ENCODE measurements at regions not wholly inside any gene's neighbourhood (a gene's known extent, or its start where the extent isn't known, plus 50 kb on each side); places are given as distances from the start of the nearest gene placed in this dataset.
"Not testable (repeated sequence)": the region's sequence is repeated elsewhere in the genome, so short reads cannot be mapped to it uniquely, and the experiment has no call there.

DNA sequence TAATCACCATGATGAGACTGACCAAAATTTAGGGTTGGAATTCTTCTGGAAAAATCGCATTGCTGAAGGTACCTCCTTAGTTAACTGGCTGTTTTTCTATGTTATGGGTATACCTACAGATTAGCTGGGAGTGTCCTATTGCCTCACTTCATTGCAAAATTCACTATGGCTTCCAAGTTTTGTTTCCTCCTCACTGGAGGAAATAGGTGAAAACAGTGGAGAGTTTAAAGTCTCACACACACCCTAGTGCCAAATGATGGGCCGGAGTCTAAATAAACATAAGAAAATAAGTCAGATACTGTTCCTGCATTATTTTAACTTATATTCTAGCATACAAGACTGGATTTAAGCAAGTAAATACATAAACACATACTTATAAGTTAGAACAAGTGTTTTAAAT is 98.2 kb downstream of the AHR start:
- DNase-seq, result no peak

DNA sequence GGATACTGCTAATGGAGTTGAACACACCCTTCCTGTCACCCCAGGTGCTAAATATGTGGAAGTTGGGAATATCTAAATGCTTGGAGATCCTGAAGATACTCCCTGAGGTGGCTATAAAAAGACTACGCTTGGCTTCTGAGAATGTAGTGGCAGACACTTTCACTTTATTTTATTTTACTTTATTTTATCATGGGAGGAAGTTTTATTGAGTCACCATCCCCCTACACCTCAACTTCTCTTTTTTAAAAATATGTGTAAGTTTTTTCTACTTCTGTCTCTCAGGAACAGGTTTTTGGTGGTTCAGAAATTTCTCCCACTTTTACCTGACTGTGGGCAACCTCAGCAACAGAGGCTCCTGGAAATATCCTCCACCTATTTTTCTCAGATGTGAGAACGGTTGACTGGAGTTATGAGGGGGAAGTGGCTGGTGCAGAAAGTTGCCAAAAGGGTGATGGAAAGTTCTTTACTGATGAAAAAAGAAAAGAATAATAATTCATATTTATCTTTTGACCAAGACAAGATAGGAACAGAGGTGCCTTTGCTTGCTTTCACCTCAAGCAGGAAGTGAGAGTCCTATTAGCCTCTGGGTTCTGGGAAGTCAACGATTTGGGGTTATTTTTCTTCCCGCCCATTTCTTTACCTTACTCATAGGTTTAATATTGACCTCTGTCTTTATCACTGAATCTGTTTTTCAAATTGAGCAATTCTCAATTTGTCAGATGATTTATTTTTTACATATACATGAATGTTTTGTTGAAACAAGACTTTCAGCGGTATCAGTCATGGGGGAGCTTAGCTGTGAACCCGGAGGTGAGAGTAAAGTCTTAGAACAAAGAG is 103.6 kb downstream of the AHR start:
- no peak for DNase-seq

DNA sequence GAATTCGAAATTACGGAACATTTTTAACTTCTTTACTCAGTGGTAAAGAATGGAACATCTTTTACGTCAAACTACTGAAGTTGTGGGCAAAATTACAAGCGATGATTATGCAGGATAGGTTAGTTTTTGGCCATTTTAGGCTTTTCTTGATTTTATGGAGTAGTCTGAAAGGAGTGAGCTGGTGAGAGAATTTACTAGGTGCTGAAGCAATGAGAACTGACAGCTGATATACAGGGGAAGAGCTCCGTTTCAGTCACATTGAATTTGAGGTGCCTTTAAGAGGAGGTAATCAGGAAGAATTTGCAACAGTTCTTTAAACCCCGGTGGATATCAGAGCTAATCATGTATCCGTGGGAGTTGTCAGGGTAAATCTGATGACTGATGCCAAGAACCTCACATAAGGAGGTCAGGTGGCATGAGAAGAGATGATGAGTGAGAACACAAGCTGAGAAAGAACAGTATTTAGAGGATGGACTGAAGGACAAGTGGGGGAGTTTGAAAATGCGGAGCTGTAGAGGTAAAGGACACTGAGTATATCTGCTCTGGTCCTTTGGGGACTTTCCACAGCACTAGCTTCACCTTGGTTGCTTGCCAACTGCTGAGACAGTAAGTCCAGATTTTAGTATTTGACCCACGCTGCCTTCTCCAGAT is 104.3 kb downstream of the AHR start:
- no peak for DNase-seq

DNA sequence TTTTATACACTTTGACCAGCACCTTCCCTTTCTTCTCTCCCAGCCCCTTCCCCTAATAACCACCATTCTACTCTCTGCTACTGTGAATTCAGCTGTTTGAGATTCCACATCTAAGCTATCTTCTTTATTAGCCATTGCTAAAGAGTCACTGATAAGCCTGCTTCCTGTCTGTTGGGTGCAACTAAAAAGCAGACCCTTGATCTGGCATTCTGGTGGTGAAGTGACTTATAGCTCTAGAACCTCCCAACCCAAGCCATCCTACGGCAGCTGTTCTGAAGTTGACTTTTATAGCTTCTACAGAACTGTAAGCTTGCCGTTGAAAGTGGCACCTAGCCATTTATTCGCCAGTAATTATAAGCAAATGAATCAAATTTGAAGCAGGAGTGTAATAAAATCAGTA is 105.6 kb downstream of the AHR start:
- DNase-seq, result no peak

DNA sequence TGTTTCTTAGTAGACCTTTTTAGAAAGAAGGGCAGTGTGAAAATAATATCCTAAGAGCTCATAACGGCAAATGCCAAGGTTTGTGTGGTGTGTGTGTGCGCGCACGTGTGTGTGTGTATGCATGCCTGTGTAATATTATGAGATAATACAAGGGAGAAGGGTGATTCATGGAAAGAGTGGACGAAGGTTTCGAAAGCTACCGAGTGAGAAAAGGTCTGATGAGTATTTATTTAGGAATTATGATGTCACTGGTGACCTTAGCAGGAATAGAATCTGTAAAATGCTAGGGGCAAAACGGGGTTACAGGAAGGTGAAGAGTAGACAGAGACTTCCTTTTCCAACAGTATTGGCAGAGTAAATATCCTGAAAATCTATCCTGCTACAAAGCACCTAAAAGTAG is 107.3 kb downstream of the AHR start:
- DNase-seq, result no peak

DNA sequence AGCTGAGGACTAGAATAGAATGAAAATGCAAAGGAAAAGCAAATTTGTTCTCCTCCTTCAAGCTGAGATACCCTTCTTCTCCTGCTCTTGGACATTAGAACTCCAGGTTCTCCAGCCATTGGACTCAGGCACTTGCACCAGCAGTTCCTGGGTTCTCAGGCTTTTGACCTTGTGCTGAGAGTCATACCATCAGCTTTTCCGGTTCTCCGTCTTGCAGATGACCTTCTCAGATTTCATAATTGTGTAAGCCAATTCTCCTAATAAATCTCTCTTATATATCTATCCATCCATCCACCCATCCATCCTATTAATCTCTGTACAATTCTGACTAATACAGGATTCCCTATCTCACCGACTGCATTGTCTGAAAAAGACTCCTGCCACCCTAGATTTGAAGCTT is 108.3 kb downstream of the AHR start:
- DNase-seq, result no peak

DNA sequence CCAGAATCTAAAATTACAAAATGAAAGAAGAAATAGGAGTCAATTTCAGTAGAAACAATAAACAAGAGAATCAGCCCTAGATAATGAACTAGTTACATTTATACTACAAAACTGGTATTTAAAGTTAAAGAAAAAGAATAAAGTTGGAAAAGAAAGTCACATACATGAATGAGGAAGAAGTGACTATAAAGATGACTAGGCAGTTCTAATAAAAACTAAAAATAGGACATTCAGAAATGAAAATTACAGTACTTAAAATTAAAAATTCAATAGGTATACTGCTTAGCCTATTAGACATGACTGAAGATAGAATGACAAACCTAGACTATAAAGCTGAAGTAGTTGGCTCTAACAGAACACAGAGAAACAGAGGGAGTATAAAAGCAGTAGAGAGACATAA is 108.8 kb downstream of the AHR start:
- DNase-seq, result no peak

DNA sequence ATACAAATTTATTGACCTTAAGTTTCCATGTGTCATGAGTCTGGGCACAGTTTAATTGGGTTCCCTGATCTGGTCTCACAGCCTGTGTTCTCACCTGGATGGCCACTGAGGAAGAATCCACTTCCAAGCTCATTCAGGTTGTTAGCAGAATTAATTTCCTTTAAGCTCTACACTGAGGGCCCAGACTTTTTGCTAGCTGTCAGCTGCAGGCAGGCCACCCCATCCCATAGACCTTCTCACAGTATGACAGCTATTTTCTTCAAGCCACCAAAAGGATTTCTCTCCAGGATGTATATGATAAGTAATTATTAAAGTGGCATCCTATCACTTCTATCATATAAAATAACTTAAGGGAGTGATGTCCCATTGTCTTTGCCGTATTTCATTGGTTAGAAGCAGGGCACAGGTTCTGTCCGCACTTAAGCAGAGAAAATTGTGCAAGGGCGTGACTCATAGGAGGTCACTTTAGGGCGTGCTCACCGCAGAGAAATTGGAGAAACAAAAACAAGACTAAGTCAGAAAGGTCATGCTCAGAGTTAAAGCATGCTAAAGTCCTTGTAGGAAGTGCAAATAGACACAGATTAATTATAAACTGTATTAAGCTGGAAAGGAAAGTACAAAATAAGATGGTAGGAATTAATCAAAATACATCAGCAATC is 109.9 kb downstream of the AHR start:
- DNase-seq, result no peak

DNA sequence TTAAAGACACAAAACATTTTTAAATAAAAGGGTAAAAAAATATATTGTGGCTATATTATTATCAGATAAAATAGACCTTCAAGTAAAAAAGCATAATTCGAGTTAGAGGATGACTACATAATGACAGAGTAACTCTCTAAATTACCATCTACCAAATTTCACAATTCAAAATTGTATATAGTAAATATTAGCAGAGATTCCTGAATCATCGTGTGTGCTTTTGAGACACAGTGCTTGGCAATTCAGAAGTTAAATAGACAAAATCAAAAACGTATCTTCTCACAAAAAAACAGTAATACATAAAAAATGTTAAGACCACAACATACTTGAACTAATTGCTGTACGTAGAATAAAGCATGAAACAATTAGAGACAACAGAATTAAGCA is 110.4 kb downstream of the AHR start:
- no peak for DNase-seq

DNA sequence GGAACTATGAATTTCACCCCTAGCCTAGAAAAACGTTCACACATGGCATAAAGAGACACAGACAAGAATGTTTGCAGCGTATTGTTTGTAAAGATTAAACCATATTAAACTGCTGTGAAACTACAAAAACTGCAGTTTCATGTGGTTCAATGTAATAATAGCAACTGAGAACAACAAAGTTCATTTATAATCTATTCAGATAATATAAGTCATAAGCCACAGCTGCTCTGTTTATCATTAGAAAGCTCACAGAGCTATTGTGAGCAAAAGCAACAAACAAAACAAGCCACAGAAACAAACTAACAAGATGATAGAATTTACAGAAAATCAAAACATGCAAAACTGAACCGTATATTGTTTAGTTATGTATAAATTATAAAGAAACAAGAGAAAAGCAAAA is 113.5 kb downstream of the AHR start:
- no peak for DNase-seq

DNA sequence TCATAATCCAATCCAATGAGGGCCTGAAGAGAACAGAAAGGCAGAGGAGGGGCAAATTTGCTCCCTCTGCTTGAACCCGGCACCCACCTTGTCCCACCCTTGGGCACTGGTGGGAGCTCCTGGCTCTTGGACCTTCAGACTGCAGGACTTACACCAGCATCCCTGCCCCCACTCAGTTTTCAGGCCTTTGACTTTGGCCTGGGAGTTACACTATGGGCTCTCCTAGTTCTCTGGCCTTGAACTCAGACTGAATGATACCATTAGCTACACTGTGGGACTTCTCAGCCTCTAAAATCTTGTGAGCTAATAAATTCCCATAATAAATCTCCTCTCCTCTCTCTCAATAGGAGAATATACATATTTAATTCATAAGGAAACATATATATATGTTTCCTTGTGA is 114.4 kb downstream of the AHR start:
- DNase-seq, result no peak

DNA sequence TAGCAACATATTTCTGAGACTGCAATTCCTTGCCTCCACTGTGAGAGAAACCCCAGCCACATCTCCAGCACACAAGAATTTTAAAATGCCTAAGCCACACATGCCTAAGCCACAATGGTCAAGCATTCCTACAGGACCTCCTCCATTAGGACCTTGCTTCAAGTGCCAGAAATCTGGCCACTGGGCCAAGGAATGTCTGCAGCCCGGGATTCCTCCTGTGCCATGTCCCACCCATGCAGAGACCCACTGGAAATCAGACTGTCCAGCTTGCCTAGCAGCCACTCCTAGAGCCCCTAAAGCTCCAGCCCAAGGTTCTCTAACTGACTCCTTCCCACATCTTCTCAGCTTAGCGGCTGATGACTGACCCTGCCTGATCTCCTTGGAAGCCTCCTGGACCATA is 117.5 kb downstream of the AHR start:
- no peak for DNase-seq

DNA sequence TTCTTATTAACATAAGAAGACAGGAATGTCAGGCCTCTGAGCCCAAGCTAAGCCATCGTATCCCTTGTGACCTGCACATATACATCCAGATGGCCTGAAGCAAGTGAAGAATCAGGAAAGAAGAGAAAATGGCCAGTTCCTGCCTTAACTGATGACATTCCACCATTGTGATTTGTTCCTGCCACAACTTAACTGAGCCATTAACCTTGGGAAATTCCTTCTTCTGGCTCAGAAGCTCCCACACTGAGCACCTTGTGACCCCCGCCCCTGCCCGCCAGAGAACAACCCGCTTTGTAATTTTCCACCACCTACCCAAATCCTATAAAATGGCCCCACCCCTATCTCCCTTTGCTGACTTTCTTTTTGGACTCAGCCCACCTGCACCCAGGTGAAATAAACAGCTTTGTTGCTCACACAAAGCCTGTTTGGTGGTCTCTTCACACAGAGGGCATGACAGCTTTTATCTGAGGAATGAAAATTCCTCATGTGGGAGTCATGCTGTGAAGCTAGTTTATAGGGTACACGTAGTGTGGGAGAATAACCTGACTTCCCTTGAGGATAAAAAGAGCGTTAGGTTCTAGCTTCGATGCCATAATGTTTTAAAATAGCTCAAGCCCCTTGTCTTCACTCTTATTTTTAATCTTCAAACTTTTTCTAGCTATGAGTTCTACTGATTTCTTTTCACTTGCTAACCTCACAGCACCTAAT is 122.0 kb downstream of the AHR start:
- DNase-seq, result not testable (repeated sequence)

DNA sequence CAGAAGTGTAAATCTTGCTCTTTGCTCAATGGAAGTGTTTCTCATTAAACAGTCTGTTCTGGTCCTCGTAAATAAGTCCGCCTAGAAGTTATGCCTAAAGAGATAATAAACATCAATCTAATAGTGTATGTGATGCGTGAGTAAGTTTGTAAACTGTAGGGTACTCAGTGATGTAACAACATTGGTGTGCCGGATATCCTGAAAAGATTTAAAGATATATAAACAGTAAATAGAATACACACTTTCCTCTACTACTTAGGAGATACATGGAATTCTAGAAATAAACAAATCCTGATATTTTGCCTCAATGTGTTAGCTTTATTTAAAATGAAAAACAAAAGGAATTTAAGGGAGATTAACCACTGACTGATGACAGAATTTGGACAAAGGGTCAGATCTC is 123.5 kb downstream of the AHR start:
- no peak for DNase-seq

DNA sequence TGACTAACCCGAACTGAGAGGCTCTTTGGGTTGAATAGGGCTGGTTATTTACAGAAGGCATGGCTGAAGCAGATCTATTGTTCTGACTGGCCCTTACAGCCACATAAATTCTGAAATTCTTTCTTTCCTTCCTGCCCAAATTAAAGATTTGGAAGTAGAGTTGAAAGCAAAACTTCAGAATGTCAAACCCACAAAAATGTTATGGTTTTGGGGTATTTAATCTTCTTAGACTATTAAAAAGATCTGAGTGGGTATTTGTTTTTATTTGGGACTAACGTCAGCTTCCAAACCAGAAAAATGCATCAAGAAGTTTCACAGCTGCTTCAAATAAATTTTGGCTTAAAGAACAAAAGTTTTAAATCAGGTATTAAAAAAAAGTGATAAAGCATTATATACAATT is 124.5 kb downstream of the AHR start:
- no peak for DNase-seq

DNA sequence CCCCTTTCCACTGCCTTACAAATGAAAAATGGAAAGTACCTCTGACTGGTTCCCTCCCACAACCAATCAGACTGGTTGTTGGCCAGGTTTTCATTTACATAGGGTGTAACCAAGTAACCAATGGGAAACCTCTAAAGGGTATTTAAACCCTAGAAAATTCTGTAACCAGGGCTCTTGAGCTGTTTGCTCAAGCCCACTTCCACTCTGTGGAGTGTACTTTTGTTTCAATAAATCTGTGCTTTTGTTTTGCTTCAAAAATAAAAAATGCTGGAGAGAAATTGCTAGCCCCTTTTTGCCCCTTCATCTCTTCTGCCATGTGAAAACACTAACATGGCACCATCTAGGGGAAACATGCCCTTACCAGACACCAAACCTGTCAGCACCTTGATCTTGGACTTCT is 129.5 kb downstream of the AHR start:
- no peak for DNase-seq

DNA sequence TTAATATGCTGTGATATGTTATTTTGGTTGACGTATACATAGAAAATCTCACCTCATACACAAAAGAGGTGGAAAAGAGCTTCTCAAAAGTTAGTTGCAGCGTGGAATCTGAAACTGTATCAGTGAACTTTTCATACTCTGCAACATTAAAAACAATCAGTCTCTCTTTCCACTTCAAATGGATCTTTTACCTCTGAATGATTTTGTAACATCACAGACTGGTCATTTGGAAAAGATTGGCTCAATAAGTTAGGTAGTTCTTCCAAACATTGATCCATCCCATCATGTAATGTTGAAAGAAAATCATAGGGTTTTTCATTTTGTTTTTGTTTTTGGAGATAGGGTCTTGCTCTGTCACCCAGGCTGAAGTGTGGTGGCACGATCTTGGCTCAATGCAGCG is 131.1 kb downstream of the AHR start:
- DNase-seq, result no peak

DNA sequence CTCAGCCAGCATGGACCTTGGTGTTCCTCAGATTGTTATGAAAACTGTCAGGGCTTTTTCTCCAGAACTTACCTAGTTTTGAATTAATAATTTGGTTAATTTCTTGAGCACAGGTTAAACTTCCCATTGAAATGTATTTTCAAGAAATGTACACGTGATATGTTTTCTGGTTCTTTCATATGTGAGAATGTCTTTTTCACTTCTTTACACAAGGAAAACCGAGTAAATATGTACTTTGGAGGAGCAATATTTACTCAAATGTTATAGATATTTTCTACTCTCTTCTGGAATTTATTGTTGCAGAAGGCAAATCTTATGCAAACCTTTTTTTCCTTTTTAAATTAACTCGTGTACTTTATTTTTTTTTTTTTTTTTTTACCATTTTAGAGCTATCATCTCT is 134.3 kb downstream of the AHR start:
- DNase-seq, result no peak

DNA sequence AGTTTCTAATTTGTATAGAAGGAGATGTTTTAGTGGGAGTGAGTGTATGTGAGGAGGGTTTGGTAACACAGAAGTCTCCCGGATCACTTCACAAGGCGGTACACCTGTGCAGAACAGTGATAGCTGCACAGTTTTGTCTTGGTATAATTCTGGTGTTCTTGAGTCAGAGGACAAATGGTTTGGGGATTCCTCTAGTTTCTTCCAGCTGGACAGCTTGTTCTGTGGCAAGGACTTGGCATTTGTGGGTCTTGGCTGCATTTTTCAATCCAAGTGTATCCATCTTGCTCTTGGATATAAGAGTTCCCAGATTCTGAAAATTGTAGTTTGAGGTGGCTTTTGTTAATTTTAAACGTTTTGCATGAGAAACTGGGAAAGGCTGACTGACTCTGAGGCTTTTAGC is 135.7 kb downstream of the AHR start:
- DNase-seq, result no peak

DNA sequence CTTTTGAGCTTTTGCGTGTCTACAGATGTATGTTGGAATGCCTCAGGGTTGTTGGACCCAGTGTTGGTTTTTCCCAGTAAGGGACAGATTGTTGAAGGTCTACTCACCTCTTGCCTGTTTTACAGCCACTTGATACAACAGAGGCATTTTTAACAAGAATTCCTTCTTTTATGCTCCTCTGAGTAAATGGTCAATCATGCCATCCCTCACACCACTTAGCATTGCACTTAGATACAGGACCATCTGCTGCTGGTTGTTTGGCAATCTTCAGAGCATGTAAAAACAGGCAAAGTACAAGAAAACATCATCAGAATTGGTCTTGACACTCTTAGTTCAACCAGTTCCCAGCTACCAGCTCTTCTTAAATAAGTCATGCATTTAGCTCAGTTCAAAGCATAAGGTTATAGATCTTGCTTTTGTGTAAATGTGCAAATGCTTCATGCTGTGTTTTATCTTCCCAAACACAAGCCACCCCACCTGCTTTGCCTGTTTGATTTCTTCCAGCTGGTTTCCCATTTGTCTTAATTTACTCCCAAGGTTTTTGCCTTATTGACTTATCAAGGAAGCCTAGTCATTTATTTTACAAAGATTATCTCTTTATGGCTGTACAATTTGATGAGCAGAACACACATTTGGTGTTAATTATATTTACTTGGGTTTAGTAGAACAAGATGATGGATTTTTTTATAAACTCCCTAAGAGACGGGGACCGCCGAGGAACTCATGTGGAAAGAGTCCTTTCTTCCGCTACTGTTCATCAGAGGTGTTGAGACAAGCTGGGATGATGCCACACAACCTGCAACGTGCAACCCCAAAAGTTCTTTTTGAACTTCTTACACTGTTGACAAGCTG is 136.6 kb downstream of the AHR start:
- DNase-seq, result no peak

DNA sequence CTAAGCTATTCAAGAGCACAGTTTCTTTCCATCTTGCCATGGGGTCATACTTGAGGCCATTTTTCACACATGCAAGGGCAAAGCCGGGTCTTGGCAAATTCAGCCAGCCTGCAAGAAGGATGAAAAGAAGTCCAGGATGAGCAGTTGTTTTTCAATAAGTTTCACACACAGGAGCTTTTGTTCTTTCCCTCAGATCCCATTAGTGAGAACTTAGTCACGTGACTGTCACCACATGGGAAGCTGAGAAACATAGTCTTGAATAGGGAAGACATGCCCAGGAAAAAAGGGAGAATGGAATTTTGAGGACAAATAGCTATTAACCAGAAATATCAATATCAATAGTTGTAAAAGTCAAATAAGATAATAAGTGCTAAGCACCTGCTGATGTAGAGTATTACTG is 137.7 kb downstream of the AHR start:
- DNase-seq, result no peak

DNA sequence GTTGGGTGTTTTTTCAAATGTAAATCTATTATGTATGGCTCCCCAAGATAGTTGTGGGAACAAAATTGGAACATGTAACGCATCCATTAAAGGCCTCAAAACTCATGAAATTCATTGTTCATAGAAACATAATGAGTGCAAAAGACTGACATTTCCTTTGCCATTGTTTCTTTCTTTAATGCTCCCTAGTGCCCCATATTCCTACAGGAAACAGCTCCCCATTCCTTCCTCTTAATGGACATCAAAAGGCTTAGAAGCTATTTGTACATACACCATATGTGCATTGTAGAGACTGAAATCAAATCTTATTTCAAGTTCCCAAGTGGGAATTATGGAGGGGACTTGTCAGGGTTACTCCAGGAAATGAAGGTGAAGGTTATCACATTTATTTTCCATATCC is 139.1 kb downstream of the AHR start:
- no peak for DNase-seq

Measured in NCI-H1436 (cell line).